AG10803 (cell line): ENCODE measurements at regions not wholly inside any gene's neighbourhood (a gene's known extent, or its start where the extent isn't known, plus 50 kb on each side); places are given as distances from the start of the nearest gene placed in this dataset.
"Not testable (repeated sequence)": the region's sequence is repeated elsewhere in the genome, so short reads cannot be mapped to it uniquely, and the experiment has no call there.

Experiments used
- DNase-seq: peaks from one replicate; pipeline ENCODE4 v3.0.0; 2010; ENCODE audit warnings: low read depth
- H3K4me3 ChIP-seq: 2 replicates; pipeline ENCODE4 v1.5.1; 2011; ENCODE audit warnings: mild to moderate bottlenecking, low read length, control low read depth
- CTCF ChIP-seq: conservative IDR thresholded peaks from 2 replicates; pipeline ENCODE4 v1.5.1; 2011; ENCODE audit warnings: mild to moderate bottlenecking, low read length, control low read depth, inconsistent platforms

- H3K4me3 ChIP-seq: no peak overlapping the region
- TF ChIP-seq CTCF: no peak
- DNase-seq: no peak
Observed at GRCh38 chr13:85549819-85550218, 249.4 kb downstream of the SLITRK6 start.

- DNase-seq, H3K4me3 ChIP-seq: not testable (repeated sequence)
Observed at GRCh38 chr13:85548845-85549244, 250.4 kb downstream of the SLITRK6 start.

- DNase-seq: no peak
- no peak for TF ChIP-seq CTCF
- H3K4me3 ChIP-seq: no peak overlapping the region
Observed at GRCh38 chr13:85545771-85546170, 253.4 kb downstream of the SLITRK6 start.

GRCh38 chr13:85544756-85545155 is 254.5 kb downstream of the SLITRK6 start:
- no peak for TF ChIP-seq CTCF
- H3K4me3 ChIP-seq: no peak overlapping the region
- no peak for DNase-seq

GRCh38 chr13:85543144-85543543 is 256.1 kb downstream of the SLITRK6 start:
- DNase-seq: no peak
- no peak overlapping the region for H3K4me3 ChIP-seq
- TF ChIP-seq CTCF: no peak

- H3K4me3 ChIP-seq: no peak overlapping the region
- no peak for TF ChIP-seq CTCF
- no peak for DNase-seq
Observed at GRCh38 chr13:85541476-85541875, 257.7 kb downstream of the SLITRK6 start.

GRCh38 chr13:85538957-85539356 is 260.3 kb downstream of the SLITRK6 start:
- no peak overlapping the region for H3K4me3 ChIP-seq
- no peak for TF ChIP-seq CTCF
- no peak for DNase-seq

GRCh38 chr13:85537601-85538000 is 261.6 kb downstream of the SLITRK6 start:
- no peak for TF ChIP-seq CTCF
- H3K4me3 ChIP-seq: no peak overlapping the region
- no peak for DNase-seq
